UCSD-AML1 (cell line): ENCODE measurements at regions not wholly inside any gene's neighbourhood (a gene's known extent, or its start where the extent isn't known, plus 50 kb on each side); places are given as distances from the start of the nearest gene placed in this dataset.
A peak's percentile ranks its signal among the peaks of the same experiment; 100 is the strongest.
"Not testable (repeated sequence)": the region's sequence is repeated elsewhere in the genome, so short reads cannot be mapped to it uniquely, and the experiment has no call there.

Experiments used
- DNase-seq: peaks from one replicate; lab custom pipeline; 2025; ENCODE audit not compliant: unreplicated experiment; lab: John Stamatoyannopoulos, UW

DNA sequence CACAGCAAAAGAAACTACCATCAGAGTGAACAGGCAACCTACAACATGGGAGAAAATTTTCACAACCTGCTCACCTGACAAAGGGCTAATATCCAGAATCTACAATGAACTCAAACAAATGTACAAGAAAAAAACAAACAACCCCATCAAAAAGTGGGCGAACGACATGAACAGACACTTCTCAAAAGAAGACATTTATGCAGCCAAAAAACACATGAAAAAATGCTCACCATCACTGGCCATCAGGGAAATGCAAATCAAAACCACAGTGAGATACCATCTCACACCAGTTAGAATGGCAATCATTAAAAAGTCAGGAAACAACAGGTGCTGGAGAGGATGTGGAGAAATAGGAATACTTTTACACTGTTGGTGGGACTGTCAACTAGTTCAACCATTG, 207.8 kb downstream of the USP6NL start:
- not testable (repeated sequence) for DNase-seq

GRCh38 chr10:11403116-11403515, 208.3 kb downstream of the USP6NL start:
- peak; percentile 50 for DNase-seq

DNA sequence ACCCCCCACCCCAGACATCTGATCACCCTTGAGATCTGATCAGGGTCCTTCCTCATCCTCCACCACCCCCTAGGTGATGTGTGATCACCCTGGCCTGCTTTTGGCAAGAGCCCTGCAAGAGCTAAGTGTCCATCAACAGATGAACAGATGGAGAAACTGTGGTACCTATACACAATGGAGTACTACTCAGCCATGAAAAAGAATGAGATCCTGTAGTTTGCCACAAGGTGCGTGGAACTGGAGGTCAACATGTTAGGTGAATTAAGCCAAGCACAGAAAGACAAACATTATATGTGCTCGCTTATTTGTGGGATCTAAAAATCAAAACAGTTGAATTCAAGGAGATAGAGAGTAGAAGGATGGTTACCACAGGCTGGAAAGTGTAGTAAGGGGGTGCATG, 209.1 kb downstream of the USP6NL start:
- DNase-seq, result no peak

GRCh38 chr10:11401264-11402235, 209.9 kb downstream of the USP6NL start:
- DNase-seq, result peak; percentile 45

GRCh38 chr10:11397980-11398580, 213.4 kb downstream of the USP6NL start:
- no peak for DNase-seq

GRCh38 chr10:11397077-11397965, 214.1 kb downstream of the USP6NL start:
- DNase-seq, result no peak

DNA sequence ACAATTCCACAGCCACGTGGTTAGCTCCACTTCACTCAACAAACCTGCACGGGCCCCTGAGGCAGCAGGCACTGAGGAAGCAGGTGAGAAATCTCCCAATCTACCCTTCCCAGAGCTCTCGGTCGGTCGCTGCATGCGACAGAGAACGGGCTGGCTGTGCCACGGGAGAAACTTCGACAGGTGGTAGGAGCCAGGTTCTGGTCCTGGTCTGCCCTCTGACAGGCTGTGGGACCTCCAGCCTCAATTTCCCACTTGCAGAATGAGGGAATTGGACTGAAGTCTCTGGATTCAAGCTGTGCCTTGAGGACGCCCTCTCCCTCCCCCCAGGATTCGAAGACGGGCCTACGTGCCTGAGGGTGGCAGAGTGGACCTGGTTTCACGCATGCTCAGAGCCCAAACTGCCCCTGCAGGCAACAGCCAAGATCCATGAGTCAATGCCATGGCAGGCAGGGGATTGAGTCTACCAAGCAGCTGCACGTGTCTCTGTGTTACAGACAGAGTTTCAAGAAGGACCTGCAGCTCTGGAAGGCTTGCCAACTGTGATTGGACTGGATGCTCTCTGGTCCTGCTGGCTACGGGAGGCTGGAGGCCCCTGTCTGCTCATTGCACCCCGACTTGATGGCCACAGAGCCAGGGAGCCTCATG, 215.0 kb downstream of the USP6NL start:
- DNase-seq, result no peak

- DNase-seq, result no peak
These were observed 215.7 kb downstream of the USP6NL start for GRCh38 chr10:11395581-11396310.

DNA sequence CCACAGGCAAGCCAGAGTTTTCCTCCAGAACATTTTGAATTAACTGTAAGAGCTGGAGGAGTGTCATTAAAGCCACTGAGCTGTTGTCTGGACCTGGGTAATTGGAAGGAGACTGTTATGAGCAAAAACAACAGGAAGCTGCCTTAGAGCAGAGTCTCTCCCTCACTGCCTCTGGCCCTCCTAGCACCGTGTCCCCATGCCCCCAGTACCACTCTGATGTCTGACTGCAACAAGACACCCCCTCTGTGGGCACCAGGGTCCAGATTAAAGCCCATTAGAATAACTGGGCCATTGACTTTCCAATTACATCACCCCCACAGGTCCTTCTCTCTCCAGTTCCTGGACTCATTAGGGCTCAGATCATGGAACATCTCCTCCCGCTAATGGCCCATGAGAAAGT, 216.3 kb downstream of the USP6NL start:
- DNase-seq, result no peak

DNA sequence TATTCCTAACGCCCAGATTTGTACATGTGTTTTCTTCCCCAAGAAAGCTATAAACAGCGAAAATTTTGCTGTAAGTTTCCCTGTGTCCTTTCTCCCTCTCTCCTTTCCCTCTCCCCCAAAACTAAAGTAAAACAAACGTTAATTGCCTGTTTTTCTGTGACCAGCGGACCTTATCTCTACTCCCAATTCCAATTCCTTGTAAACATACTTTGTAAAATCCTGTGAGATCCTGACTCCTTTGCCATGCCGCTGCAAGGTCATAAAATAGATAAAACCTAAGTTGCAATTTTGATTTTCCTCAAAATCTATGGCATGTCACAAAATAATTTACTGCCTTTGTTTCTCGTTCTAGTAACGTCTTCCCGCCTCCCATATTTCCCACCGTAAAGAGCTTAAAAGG, 217.6 kb downstream of the USP6NL start:
- DNase-seq, result no peak

GRCh38 chr10:11392776-11393175, 218.7 kb downstream of the USP6NL start:
- no peak for DNase-seq

GRCh38 chr10:11388996-11389395, 222.5 kb downstream of the USP6NL start:
- DNase-seq, result no peak

DNA sequence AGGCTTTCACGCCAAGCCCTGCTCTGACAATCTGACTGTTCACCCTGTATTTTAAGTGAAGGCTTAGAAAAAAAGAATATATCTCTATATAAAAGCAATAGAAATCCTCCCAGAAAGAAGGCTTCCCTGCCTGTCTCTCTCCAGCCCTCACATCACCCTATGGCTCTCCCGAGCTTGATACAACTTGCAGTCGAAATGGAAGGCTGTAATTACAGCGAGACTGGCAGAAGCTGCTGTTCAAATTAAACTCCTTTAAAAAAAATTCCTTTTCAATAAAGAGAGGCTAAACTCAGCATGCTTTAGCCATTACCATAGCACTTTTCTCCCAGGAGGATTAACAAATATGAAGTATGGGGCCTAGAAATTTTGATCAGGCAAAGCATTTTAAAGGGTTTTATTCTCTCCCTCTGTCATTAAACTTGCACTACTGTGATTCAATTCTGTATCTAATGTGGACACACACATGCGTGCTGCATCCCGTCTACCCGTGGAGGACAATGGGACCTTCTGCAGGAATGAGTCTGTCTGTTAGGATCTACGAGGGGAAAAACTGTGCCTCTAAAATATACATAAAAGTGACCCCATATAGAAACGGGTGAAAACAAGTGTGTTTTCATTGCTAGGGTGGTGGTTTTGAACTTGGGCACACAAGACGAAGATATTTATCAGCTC, 223.8 kb downstream of the USP6NL start:
- no peak for DNase-seq

DNA sequence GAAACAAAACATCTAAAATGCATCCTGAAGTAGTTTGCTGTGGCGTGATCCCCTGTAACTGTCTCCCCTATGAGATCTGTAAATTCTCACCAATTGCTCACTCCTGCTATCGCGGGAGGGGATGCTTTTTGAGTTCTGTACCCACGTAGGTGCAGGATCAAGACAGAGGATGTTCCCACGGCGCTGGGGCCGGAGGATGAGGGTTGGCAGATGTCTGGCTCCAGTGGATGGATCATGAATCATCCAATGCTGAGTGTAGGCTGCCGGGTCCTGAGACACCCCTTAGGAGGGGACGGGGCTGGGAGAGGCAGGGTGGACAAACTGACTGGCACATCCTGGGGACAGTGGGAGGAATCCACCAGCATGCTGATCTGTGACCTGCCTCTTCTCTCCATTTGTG, 224.4 kb downstream of the USP6NL start:
- no peak for DNase-seq
